Right hindlimb (tissue), 1 donor: ENCODE measurements at regions not wholly inside any gene's neighbourhood (a gene's known extent, or its start where the extent isn't known, plus 50 kb on each side); places are given as distances from the start of the nearest gene placed in this dataset.

ENCODE experiments used
- DNase-seq: peaks from one replicate; pipeline ENCODE4 v3.0.0-alpha.2; 2018

DNA sequence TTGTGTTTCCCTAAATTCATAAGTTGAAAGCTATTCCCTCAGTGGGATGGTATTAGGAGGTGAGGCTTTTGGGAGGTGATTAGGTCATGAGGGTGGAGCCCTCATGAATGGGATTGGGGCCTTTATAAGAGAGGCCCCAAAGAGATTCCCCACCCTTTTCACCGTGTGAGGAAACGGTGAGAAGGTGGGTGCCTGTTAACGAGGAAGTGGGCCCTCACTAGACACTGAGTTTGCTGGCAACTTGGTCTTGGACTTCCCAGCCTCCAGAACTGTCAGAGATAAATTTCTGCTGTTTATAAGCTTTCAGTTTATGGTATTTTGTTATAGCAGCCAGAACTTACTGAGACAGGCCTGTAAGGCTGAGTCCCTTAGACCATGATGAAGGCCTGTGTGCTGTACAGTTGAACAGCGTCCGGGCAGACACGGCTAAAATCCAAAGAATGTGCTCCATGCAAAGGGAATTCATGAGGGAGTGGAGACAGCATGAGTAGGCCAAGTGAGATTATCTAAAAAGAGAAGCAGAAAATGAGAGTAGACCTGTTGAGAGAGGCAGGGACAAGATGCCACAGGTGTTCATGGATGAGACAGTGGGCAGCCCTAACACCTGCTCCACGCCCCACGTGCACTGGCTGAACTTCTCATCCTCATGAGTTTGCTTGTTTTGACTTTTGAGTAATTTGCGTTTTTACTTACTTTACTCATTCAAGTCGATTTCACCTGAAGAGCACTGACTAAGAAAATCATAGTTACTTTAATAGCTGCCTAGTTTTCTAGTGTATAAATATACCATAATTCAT, 66.9 kb upstream of the SFMBT2 start:
- no peak for DNase-seq

DNA sequence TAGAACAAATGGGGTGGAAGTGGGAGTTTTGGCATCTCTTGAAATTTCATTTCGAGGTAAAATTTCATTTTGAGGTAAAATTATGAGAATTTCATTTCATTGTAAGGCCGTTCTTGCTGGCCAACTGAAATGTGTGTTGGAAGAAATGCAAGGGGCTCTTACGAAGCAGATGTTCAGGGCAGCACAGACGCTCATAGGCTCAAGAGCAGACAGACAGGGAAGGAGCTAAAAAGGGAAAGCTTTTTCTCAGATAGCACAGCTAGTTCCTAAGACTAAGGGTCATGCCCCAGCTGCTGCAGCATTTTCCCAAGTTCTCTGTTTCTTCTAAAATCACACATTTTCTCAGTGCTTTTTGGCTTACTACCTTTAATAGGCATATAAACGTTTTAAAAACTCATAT, 65.1 kb upstream of the SFMBT2 start:
- no peak for DNase-seq

DNA sequence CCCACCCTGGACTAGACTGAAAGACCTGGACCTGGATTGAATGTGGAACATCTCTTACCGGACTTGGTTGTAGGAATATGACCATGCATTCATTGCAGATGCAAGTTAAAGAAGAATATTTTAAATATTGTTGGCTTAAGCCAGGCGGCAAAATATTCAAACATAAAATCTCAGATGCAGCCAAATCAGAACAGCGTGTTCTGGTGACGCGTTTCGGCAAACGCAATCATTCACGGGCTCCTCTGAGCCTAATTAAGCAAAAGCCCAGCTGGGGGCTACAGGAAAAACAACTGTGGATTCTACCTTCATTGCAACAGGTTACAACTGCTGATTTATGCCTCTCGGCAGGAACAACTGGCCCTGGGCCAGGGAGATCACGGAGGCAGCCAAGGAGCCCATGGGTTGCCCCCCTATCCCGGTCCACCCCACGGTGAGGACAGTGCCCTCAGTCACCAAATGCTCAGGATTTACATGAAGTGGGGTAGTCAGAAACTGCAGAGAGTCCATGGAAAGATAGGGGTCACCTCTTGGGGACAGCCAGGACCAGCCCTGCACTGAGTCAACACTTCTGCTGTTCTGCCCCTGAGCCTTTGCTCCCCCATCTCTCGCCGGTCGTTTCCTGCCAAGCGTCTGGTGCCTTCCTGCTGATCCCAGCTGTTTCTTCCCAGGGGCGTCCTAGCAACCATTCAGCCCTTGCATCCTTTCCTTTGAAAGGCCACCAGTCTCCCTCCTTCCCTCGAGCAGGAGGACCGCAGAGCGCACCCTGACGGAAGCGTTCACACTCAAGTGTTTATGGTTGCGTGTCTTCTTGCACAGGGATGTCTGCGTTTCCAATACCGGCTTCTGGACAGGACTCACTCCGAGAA, 64.4 kb upstream of the SFMBT2 start:
- DNase-seq: peak; percentile 79

DNA sequence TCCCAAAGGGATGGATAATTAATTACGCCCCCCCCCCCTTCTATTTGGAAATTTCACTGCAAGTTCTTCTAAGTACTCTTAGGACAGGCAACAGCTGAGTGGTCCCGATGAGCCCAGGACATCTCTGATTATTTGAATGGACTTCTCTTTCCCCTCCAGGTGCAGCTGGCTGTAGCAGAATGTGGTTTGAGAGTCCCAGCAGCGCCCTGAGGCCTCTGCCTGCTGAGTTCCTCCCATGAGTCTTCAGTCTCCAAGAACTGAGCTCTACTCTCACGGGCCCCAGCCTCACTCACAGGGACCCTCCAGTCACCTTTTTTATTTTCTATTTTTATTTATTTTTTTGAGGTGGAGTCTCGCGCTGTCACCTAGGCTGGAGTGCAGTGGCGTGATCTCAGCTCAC, 63.6 kb upstream of the SFMBT2 start:
- no peak for DNase-seq

DNA sequence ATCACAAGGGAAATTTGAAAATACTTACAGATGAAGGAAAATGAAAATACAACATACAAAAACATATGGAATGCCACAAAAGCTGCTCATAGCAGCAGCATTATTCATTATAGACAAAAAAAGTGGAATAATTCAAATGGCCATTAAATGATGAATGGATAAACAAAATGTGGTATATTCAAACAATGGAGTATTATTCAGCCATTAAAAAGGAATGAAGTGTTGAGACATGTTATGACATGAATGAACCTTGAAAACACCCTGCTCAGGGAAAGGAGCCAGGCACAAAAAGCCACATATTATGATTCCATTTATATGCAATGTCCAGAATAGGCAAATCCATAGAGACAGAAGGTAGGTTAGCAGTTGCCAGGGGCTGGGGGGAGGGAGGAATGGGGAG, 62.6 kb upstream of the SFMBT2 start:
- DNase-seq: no peak

DNA sequence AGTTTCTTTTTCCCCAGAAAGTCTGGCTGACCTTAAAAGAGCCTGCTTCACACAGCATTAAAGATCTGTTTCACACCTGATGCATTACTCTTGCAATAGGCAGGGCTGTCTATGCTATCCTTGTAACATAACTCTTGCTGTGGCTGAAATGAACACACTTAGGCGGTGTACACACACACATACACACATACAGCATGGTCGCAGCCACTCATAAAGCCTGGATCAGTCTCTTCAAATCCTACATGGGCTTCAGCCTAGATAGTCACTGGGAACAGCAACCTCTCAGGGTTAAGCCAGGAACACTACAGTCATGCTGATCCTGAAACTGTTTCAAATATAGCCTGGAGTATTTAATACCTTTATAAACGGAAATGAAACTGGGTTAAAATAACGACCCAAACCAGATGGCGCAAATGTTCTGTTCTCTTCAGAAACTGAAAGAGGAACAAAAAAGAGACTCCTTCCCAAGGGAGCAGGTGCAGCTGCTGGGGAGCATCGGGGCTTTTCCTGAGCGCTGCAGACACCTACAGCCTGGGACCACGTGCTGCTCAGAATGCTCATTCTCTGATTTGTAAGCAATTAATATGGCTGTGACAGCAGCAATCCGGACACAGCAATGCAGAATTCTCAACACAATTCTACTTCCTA, 61.0 kb upstream of the SFMBT2 start:
- no peak for DNase-seq

DNA sequence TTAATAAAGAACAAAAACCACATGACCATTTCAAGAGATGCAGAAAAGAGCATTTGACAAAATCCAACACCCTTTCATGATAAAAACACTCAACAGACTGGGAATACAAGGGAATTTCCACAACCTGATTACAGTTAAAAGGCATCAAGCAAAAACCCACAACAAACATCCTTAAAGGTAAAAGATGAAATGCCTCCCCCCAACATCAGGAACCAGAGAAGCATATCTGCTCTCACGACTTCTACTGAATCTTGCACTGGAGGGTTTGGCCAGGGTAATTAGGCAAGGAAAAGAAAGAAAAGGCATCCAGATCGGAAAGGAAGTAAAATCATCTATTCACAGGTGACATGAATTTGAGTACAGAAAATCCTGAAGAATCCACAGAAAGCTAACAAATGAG, 59.5 kb upstream of the SFMBT2 start:
- no peak for DNase-seq

DNA sequence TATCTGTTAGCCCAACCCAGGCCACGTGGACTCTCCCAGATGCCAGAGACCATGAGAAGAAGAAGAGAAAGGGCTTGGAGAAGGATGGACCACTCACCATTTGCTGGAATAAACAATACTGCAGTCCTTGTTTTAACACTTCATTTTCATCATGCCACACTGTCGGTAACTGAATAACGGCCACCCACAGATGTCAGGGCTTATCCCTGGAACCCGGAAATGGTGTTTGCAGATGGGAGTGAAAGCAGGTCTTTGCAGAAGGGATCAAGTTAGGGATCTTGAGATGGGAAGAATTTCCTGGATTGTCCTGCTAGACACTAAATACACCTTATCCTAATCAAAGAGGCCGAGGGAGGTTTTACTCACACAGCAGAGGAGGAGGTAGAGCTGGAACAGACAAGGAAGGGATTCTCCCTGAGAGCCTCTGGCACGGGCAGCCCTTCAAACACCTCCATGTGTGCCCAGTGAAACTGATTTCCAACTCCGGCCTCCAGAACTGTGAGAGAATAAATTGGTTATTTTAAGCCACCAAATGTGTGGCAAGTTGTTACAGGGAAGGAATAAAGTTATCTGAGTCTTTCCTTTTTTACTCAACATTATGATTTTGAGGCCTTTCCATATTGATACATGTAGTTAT, 56.3 kb upstream of the SFMBT2 start:
- no peak for DNase-seq

DNA sequence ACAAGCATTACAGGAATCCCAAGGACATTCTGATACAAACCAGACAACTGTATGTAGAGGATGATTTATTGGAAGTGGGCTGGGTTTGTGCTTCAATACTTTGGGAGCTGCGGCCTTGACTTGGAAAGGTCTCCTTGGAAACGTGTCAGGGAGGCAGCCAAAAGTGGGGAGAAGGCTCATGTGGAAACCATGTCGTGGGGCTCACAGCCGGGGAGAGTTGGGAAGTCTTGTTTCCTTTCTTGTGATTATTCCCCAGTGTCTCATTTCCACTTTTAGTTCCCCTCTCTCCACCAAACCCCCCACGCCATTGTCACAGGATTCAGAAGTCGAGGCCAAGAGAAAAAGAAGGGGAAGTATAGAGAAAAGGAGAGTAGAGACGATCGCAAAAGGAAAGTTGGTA, 53.9 kb upstream of the SFMBT2 start:
- DNase-seq: no peak
